ENCODE measurements at regions not wholly inside any gene's neighbourhood (a gene's known extent, or its start where the extent isn't known, plus 50 kb on each side); places are given as distances from the start of the nearest gene placed in this dataset.

DNA sequence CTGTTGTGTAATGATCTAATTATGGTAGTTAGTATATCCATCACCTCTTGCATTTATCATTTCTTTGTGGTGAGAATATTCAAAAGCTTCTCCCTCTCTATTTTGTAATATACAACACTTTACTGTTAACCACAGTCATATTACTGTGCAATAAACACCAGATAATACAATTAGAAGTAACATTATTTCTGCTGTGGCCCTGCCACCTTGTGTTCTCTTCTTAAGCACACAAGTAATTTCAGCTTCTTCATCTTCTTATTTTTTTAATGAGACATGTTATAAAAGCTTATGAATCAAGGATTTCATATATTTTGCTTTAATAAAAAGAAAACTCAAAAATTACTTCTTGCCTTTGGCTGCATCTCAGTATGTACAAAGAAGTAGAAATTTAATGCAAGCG is 675.2 kb upstream of the INTU start:
- TF ChIP-seq EZH2 (IDR thresholded peaks at IDR 0.05; ENCODE audit: insufficient read depth, poor library complexity, severe bottlenecking) (no peak), EZH2phosphoT487 (IDR thresholded peaks at IDR 0.05; ENCODE audit: insufficient read depth, low read depth) (no peak)

Measured in GM23248 (cell line).